T-helper 2 cell (primary cell): ENCODE measurements at regions not wholly inside any gene's neighbourhood (a gene's known extent, or its start where the extent isn't known, plus 50 kb on each side); places are given as distances from the start of the nearest gene placed in this dataset.
"Not testable (repeated sequence)": the region's sequence is repeated elsewhere in the genome, so short reads cannot be mapped to it uniquely, and the experiment has no call there.

ENCODE experiments used
- DNase-seq, 5 experiments: peaks; one replicate each; pipeline versions ENCODE4 v3.0.0 to v3.0.0-alpha.2; 2012 to 2022

DNA sequence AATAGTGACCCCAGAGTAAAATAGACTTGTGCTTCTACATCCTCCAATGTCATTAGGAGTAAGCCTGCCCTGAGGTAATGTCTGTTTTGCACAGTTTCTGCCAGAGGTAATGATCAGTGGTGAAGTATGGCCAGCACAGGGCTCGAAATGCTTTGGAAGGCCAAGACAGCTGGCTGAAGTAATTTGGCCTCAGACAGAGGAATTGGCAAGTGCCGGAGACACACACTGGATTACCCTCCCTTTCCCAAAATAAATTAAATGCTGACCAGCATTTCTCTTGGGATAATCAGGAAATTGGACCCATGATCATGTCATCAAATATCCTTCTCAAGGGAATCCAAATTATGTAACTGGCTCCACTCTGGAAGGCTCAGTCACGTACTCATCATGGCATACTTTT, 379.0 kb upstream of the CHST9 start:
- no peak for DNase-seq

DNA sequence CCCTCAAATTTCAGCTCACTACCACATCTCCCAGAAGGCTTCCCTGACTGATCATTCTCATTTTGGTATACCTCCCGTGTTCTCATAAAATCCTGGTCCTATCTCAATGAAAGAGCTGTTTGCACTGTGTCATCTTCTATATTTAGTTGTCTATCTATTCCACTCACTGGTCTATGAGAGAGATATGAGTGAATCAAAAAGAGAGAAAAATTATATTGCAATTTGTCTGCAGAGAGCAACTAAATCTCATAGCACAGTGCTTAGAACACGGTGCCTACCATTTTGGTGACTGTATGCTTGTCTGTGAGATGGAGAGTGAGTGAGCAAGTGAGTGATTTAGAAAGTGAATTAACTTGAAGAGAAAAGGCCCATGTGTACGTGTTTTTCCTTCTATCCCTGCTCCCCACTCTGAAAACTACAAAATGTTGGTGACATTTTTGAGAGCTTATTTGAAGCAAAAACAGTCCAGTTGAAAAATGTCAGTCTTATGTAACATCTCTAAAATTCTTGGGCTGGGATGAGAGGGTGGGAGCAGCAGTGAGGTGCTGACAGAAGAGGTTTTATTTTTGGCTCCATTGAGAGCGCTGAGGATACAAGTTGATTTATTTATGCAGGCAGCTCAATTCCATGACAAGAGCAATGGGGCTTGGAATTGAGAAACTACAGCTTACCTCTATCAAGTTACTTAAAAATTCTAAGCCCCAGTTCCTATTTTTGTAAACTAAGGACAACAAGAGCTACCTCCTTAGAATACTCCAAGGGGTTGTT, 373.5 kb upstream of the CHST9 start:
- no peak for DNase-seq

DNA sequence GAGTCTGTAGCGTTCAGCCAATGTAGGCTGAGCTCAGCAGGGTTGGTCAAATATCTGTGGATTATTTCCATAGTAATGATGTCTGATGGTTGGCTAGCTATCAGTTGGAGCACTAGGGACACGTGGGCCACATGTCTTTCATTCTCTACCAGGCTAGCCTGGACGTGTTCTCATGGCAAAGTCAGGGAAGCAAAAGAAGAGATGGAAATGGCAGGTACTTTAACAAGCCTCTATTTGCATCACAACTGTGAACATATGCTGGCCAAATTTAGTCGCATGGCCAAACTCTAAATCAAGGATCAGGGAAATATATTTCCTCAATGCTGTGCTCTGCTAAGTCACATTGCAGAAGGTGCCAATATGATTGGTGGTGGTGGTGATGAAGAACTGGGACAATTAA, 371.6 kb upstream of the CHST9 start:
- DNase-seq: no peak

DNA sequence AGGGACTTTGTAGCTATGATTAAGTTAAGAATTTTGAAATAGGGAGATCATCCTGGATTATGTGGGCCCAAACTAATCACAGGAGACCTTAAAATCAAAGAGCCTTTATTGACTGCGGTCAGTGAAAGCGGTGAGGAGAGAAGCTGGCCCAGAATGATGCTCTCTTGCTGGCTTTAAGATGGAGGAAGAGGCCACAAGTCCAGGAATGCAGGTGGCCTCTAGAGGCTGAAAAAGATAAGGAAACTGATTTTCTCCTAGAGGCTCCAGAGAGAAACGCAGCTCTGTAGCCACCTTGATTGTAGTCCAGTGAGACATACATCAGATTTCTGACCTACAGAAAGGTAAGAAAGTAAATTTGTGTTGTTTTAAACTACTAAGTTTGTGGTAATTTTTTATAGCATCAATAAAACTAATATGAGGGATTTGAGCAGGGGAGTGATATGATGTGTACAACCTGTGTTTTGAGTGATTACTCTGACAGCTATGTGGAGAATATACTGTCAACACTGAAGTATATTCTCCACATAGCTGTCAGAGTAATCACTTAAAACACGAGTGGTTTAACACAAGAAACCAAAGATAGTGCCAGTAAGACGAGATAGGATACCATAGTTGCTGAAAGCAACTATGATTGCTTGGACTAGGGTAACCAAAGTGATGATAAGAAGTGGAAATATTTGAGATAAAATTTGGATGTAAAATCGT, 364.4 kb upstream of the CHST9 start:
- DNase-seq: no peak

DNA sequence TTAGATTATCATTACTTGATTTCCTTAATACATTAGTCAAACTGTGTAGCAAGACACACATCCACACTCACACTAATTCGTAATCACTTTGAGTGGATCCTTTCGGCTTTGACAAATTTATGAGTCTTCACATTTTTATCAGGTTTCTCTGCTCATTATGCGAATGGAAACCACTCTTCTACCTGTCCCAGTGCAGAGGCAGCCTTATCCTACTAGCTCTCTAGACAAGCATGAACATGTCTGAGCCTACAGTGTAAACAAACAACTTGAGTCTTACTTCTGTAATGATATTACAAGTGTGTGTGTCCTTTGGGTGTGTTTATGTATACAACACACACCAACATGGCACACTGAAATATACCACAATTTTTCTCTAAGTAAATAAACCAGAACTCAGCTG, 361.9 kb upstream of the CHST9 start:
- no peak for DNase-seq

DNA sequence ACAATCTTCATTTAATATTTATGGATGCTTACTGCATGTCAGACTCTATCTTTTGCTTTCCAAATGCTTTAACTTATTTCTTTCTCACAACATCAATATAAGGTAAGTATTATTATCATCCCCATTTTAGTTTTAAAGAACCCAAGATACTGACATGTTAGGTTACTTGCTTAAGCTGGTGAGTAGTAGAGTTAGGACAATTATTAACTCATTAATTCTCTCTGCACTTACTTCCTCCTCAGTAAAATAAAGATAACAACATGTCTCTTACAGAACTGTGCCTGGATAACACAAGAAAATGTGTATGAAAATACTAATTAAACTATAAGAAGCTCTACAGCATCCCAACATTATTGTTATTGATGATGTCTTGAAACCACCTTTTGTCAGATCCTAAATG, 359.1 kb upstream of the CHST9 start:
- DNase-seq: no peak

DNA sequence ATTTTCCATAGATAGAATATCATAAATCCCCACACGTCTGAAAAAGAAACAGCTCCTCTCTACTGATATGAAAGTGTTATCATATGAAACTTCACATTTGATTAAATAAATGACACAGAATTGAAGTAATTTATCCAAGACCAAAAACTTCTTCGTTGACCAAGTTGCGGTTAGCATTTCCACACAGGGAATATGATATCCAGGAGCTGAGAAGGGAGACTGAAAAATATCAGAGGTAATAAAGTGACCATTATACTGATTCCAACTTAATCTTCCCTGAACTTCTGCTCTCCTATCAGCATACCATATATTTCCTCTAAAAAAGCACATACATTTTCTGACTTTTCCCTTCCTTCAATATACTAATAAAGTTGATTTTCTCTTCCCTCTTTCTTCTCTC, 356.2 kb upstream of the CHST9 start:
- DNase-seq: no peak

DNA sequence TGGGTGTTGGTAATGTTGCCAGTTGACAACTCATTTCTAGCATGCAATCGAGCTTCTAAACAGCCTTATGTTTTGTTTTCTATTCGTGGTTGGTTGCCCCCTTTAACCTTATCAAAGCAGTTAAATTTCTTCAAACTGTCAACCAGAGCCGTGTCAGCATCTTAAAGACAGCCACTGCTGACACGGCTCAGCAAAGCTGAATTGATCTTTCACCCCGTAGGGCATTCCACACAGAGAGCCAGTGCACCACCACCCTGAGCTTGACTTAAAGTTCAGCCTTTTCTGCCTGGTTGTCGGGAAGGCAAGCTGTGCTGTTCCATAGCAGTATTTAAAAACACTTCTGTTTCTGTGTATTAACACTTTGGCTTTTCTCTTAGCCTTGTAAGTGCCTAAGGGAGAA, 355.0 kb upstream of the CHST9 start:
- no peak for DNase-seq

DNA sequence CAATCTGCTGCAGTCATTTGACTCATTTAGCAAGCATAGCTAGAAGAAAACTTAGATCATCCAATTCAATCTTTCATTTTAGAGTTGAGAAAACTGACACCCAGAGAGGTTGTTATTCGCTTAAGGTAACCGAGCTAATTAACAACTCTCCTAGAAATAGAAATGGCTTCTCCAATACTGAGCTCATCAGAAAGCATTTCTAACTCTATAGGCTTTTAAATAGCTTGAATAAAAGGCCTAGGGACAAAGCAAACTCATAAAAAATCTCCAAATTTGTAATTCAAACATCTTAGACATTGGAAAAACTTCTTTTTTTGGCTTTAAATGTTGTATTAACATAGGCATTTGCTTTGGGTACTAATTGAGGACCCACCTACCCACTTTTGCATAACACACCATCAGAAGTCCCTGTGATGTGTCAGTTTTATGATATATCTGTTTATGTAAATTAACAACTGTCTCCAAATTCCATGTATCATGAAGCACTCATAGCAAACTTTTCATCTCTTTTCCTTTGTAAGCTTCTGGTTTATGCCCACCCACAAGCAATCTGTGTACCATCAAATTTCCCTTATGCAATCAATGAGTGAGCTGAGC, 343.9 kb upstream of the CHST9 start:
- no peak for DNase-seq

DNA sequence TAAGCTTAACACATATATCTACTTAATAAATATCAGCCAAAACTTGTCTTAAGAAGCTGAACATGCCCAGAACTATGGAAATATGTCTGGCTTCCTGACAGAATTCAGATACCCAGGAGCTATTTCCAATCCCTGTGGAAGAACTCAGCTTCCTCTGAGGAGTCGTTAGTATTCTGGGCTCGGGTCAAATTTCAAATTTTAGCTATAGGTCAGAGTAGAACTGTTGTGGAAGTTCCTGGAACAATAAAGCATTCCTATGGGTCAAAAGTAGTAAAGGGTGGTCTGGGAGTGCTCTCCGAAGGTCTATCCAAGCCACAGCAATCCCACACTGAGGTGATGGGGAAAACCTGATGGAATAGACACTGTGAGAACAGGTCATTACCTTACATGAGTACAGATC, 342.7 kb upstream of the CHST9 start:
- no peak for DNase-seq

DNA sequence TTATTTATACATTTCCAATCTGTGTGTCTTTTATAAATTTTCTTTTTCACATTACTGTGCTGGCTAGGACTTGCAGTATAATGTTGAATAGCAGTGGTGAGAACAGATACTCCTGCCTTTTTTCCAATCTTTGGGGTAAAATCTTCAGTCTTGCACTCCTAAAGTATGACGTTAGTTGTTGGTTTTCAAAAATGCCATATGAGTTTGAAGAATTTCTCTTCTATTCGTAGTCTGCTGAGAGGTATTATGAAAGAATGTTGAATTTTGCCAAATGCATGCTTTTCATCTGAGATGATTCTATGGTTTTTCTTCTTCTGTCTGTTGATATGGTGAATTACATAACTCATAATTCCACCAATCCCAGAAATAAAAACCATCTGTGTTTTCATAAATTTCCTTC, 335.3 kb upstream of the CHST9 start:
- DNase-seq: no peak

DNA sequence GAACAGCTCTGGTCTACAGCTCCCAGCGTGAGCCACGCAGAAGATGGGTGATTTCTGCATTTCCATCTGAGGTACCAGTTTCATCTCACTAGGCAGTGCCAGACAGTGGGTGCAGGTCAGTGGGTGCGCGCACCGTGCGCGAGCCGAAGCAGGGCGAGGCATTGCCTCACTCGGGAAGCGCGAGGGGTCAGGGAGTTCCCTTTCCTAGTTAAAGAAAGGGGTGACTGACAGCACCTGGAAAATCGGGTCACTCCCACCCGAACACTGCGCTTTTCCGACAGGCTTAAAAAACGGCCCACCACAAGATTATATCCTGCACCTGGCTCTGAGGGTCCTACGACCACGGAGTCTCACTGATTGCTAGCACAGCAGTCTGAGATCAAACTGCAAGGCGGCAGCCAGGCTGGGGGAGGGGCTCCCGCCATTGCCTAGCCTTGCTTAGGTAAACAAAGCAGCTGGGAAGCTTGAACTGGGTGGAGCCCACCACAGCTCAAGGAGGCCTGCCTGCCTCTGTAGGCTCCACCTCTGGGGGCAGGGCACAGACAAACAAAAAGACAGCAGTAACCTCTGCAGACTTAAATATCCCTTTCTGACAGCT, 325.0 kb upstream of the CHST9 start:
- not testable (repeated sequence) for DNase-seq

DNA sequence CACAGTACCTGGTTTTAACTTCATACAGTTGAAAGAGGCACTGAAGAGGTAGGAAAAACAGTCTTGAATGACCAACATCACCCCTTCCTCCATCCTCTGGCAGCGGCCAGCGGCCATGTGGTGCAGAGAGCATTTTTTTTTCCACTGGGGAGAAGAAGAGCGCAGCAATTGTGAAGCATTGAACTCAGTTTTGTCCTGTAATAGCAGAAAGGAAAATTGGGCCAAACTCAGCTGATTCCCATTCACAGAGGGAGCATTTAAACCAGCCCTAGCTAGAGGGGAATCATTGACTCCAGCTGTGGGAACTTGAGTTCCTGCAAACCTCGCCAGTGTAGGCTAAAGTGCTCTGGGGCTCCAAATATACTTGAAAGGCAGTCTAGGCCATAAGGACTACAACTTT, 316.6 kb upstream of the CHST9 start:
- no peak for DNase-seq

DNA sequence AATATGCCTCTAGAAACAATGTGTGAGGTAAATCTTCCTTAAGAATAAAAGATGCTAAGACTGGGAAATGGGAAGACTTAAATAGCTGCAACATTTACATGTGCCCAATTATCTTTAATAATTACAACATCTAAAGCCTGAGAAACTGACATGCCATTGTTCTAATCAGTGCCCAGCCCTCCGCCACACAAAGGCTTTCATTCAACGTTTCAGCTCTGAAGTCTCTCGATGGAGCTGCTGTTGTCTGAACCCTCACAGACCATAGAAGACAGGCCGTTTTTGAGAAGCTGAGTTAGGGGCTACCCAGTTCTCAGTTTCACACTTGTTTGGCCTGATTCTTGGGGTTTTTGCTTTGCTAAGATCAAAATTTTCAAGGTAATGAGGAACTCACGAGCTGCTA, 315.4 kb upstream of the CHST9 start:
- DNase-seq: no peak

DNA sequence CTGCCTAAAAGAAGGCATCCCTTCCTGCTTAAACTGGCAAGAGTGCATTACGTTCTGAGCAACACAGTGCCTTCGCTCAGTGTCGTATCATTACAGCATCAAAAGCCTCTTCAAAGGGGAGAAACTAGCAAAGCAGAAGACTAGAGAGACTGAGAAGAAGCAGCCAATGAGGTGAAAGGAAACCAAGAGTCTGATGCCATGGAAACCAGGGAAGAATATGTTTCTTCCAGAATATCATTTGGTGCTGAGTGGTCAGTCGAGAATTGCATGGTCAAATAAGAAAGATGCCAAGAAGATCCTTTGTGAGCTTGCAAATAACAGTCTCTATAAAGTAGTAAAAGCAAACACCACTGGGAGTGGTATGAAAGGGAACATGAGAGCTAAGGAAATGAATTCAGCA, 312.1 kb upstream of the CHST9 start:
- no peak for DNase-seq

DNA sequence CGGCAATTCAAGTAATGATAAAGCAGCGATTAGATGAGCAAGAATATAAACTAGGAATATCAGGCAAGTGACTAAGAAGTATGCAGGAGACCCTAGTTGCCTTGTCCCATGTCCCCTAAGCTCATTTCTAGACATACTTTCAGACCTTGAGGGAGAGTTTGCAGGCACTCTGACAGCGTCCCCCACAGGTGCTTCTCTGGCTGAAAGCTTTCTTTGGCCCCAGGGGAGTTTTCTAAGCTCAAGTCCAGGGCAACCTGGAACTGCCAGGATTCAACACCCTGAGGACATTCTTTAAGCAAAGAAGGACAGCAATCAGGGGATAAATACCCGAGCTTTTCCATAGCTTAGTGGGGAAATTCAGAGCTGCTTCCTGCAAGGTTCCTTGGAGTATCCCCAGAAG, 308.1 kb upstream of the CHST9 start:
- no peak for DNase-seq

DNA sequence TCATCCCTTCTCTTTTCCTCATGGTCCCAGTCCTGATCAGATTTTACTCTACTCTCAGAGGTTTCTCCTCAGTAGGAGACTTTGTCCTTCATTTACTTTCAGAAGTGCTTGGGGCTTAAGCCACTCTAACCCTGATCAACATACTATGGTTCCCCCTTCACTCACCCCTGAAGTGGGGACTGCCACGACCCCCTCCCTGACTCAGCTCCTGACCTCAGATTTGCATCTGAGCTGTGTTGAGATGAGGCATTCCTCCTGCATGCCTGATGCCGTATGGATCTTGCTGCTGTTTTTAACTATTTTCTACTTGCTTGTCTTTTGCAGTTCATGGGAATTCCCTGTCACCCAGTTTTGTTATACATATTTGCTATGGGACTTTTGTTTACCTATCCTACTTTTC, 306.7 kb upstream of the CHST9 start:
- no peak for DNase-seq

DNA sequence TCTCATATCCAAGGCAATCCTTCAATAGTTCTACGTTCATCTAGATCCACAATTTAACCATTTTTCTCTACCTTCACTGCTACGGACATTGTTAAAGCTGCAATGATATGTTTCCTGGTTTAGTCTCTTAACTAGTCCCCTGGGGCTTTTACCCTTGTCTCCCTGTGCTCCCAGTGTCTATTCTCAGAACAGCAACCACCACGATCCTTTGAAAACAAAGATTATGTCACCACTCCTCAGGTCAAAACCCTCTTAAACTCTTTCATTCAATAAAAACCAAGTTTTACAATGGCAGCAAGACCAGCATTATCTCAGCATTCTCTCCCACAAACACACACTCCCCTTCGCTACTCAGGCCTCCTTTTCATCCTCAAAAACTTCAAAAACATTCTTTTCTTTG, 298.2 kb upstream of the CHST9 start:
- no peak for DNase-seq

DNA sequence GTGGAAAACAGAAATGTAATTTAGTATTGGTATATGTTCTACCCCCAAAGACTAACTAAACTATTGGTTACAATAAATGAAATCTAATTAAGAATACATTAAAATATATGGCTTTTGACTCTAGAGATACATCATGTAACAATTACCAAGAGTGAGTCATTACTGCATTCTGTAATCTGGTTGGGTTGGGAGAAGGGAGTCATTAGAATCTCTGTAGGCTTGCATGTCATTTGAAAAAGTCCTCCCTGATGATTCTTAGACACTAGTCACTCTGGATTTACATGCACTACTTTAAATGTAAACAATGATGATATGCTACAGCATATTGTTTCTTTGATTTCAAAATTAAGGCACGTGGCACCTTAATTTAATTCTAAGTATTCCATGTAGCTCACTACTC, 293.4 kb upstream of the CHST9 start:
- no peak for DNase-seq

DNA sequence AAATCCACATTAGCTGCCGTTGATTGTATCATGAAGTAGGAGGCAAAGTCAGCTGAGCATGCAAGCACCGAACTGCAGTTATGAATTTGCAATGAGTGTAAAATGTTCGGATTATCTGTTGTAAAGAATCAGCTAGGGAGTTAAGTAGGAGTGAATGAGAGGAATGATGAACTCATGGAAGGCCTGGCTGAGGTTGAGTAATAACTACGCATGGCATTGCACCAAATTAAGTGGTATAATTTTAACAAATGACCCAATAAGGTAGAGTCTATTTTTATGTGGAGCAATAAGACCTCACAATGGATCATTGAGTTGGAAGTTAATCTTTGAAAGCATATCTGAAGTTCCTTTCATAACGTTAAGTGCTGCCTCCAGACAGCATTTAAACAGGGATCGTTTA, 288.2 kb upstream of the CHST9 start:
- no peak for DNase-seq

DNA sequence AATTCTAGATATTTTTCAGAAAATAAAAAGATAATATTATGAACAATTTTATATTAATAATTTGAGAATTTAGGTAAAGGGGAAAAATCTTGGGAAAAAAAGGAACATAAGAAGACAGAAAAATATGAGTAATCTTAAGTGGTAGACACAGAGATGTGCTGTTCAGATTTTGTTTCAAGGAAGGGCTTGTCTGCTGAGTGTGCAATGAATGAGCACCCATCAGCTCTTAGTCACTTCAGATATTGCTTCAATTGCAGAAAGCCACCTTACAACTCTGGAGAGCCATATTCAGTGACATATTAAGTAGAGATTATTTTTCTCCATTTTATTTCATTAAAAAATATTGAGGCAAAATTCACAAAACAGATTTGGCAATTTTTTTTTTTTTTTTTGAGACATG, 282.0 kb upstream of the CHST9 start:
- no peak for DNase-seq

DNA sequence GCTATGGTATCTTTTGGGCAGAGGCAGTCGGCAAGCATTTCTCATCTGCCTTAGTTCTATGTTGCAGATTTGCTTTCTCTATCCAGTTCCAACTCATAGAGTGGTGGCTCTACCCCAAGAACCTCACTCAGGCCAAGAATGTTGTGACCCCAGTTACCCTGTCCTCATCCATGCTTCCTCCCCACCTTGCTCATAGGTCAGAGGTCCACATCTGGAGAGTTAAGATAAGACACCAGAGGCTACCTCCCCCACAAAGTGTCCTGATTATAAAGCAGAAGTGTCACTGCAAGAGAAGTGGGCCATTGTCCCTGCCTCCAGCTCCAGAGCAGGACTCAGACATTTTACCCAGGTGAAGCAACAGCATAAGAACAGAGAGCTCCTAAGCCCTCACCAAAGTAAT, 276.8 kb upstream of the CHST9 start:
- no peak for DNase-seq

DNA sequence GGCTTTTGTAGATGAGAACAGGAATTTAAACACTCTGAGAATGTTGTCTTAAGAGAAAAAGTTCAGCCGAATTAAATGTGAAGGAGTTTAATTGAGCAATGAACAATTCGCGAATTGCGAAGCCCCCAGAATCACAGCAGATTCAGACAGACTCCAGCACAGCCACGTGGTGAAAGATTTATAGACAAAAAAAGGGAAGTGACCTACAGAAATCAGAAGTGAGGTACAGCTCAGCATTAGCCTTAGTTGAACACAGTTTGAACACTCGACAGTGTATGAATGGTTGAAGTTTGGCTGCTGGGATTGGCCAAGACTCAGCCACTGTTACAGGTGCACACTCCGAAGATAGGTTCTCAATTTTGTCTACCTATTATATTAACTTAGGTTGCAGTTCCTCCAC, 264.0 kb upstream of the CHST9 start:
- DNase-seq: no peak

DNA sequence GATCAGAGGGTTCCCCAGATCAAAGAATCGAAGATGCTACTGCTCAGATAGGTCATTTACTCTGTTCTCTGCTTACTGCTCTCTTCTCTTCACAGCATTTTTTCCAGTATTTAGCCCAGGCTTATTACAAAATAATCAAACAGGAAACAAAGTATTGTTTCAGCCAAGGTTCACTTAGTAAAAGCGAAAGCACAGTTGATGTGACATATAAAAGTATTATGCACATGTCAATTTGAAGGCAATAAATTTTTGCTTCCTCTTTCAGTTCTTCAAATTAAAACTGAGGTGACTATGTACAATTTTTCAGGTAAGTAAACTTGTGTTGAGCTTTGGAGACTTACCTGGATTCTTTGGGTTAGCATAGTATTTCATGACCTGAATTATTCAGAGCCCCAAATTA, 262.8 kb upstream of the CHST9 start:
- no peak for DNase-seq
